ENCODE measurements at regions not wholly inside any gene's neighbourhood (a gene's known extent, or its start where the extent isn't known, plus 50 kb on each side); places are given as distances from the start of the nearest gene placed in this dataset.

GRCh38 chr15:37260255-37260654 lies 159.9 kb upstream of the MEIS2 start:
- DNase-seq (ENCODE audit: low spot score), result no peak

GRCh38 chr15:37261685-37262084 lies 161.3 kb upstream of the MEIS2 start:
- DNase-seq (ENCODE audit: low spot score), result no peak

- no peak for DNase-seq (ENCODE audit: low spot score)
Measured at GRCh38 chr15:37262922-37263608, 162.7 kb upstream of the MEIS2 start.

GRCh38 chr15:37289109-37289765 lies 188.9 kb upstream of the MEIS2 start:
- no peak for DNase-seq (ENCODE audit: low spot score)

GRCh38 chr15:37291920-37292319 lies 191.6 kb upstream of the MEIS2 start:
- DNase-seq (ENCODE audit: low spot score), result no peak

GRCh38 chr15:37298271-37298670 lies 197.9 kb upstream of the MEIS2 start:
- DNase-seq (ENCODE audit: low spot score), result no peak

- DNase-seq (ENCODE audit: low spot score), result no peak
Measured at GRCh38 chr15:37339437-37339836, 239.1 kb upstream of the MEIS2 start.

- no peak for DNase-seq (ENCODE audit: low spot score)
Measured at GRCh38 chr15:37339856-37340255, 239.5 kb upstream of the MEIS2 start.

- DNase-seq (ENCODE audit: low spot score), result no peak
Measured at GRCh38 chr15:37340438-37340837, 240.1 kb upstream of the MEIS2 start.

GRCh38 chr15:37359101-37359892 lies 258.9 kb upstream of the MEIS2 start:
- no peak for DNase-seq (ENCODE audit: low spot score)

GRCh38 chr15:37359893-37360290 lies 259.5 kb upstream of the MEIS2 start:
- DNase-seq (ENCODE audit: low spot score), result no peak

GRCh38 chr15:37360724-37361123 lies 260.4 kb upstream of the MEIS2 start:
- DNase-seq (ENCODE audit: low spot score), result no peak

GRCh38 chr15:37361621-37362020 lies 261.3 kb upstream of the MEIS2 start:
- DNase-seq (ENCODE audit: low spot score), result no peak

- no peak for DNase-seq (ENCODE audit: low spot score)
Measured at GRCh38 chr15:37362414-37362813, 262.1 kb upstream of the MEIS2 start.

- DNase-seq (ENCODE audit: low spot score), result no peak
Measured at GRCh38 chr15:37368961-37369360, 268.6 kb upstream of the MEIS2 start.

- no peak for DNase-seq (ENCODE audit: low spot score)
Measured at GRCh38 chr15:37370941-37371340, 270.6 kb upstream of the MEIS2 start.

- DNase-seq (ENCODE audit: low spot score), result no peak
Measured at GRCh38 chr15:37372064-37372463, 271.7 kb upstream of the MEIS2 start.

GRCh38 chr15:37375519-37375918 lies 275.2 kb upstream of the MEIS2 start:
- no peak for DNase-seq (ENCODE audit: low spot score)

GRCh38 chr15:37377428-37377827 lies 277.1 kb upstream of the MEIS2 start:
- no peak for DNase-seq (ENCODE audit: low spot score)

GRCh38 chr15:37394402-37395099 lies 294.2 kb upstream of the MEIS2 start:
- no peak for DNase-seq (ENCODE audit: low spot score)

- no peak for DNase-seq (ENCODE audit: low spot score)
Measured at GRCh38 chr15:37395100-37395468, 294.7 kb upstream of the MEIS2 start.

GRCh38 chr15:37397266-37398022 lies 297.1 kb upstream of the MEIS2 start:
- DNase-seq (ENCODE audit: low spot score), result no peak
